ENCODE measurements at regions not wholly inside any gene's neighbourhood (a gene's known extent, or its start where the extent isn't known, plus 50 kb on each side); places are given as distances from the start of the nearest gene placed in this dataset.
A peak's percentile ranks its signal among the peaks of the same experiment; 100 is the strongest.

DNA sequence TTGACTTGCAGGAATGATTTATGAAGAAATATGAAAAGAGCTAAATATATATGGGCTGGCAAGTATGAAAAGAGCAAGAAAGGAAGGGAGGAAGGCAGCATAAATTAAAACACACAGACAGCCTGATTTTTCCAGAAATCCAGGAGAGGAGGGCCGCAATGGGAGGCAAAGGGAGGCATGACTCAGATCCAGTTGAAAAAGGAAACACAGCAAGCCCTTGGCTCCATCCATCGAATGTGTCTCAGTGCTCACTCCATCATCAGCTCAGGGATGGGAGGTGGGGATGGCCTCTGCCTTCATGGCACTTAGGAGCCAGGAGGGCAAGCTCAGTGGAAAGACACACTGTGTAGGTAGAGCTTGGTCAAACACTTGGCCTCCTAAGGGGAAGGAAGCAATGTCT lies 75.7 kb upstream of the PDZD8 start:
- Histone ChIP-seq H3K36me3 (no peaks in the 10 kb centered on the region), H3K4me1 (no peaks in the 10 kb centered on the region), H3K27ac (no peak overlapping the region), H3K4me3 (no peak overlapping the region), H3K9me3 (no peaks in the 10 kb centered on the region), H3K27me3 (peaks cover 3% of the 10 kb centered on the region)
- 74% methylated on average over 2 of the region's 2 CpGs; no CpG with 5 or more reads in 1 of the 2 donors for WGBS, 2 donors (ENCODE audit: low coverage in 1 of 2)
- intact Hi-C loops (cut with DNase I; ENCODE audit: low total_unique reads) (no loop called here), in situ Hi-C loops (cut with MboI; ENCODE audit: low pct_ligation_motif_present in 1 of 4, low pct_unique_long_range_greater_than_20kb in 1 of 4, low sequenced_read_pairs in 3 of 4) (loop anchor here in 1 of 4 donors (25.0 kb wide), 1 partner anchor 239 kb away; no protein-coding TSS in a partner anchor)
- TF ChIP-seq POLR2A (IDR thresholded peaks at IDR 0.05) = no peak
- DNase-seq = no peak

DNA sequence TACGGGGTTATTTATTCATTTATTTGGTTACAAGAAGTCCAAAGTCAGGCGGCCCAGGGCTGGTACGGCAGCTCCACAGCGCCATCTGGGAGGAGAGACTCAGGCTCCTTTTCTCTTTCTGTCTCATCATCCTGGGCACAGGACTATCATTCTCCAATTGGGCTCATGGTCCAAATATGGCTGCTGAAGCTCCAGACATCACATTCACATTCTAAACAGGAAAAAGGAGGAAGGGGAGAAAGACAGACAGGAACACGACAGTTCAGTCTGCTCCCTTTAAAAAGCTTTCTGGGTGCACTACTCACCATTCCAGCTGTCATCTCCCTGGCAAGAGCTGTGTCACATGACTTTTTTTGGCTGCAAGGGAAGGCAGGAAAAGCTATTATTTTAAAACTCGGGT lies 74.4 kb upstream of the PDZD8 start:
- no peak overlapping the region for H3K4me3 ChIP-seq
- H3K27me3 ChIP-seq = peaks cover 3% of the 10 kb centered on the region
- TF ChIP-seq POLR2AphosphoS5 (IDR thresholded peaks at IDR 0.05) = no peak
- TF ChIP-seq, protein P1, sequence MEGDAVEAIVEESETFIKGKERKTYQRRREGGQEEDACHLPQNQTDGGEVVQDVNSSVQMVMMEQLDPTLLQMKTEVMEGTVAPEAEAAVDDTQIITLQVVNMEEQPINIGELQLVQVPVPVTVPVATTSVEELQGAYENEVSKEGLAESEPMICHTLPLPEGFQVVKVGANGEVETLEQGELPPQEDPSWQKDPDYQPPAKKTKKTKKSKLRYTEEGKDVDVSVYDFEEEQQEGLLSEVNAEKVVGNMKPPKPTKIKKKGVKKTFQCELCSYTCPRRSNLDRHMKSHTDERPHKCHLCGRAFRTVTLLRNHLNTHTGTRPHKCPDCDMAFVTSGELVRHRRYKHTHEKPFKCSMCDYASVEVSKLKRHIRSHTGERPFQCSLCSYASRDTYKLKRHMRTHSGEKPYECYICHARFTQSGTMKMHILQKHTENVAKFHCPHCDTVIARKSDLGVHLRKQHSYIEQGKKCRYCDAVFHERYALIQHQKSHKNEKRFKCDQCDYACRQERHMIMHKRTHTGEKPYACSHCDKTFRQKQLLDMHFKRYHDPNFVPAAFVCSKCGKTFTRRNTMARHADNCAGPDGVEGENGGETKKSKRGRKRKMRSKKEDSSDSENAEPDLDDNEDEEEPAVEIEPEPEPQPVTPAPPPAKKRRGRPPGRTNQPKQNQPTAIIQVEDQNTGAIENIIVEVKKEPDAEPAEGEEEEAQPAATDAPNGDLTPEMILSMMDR (IDR thresholded peaks at IDR 0.05) = peak in 2 of 5 experiments; percentile 14 to 15
- intact Hi-C loops (cut with DNase I; ENCODE audit: low total_unique reads) = no loop called here
- WGBS, 2 donors (ENCODE audit: low coverage in 1 of 2) = 51 to 65% methylated on average over 6 of the region's 6 CpGs
- in situ Hi-C loops (cut with MboI; ENCODE audit: low pct_ligation_motif_present in 1 of 4, low pct_unique_long_range_greater_than_20kb in 1 of 4, low sequenced_read_pairs in 3 of 4) = loop anchor here in 3 of 4 donors (25.0 kb wide), 1 partner anchor 237 kb away; no protein-coding TSS in a partner anchor
- H3K4me1 ChIP-seq = no peaks in the 10 kb centered on the region
- no peak overlapping the region for H3K27ac ChIP-seq
- no peak for DNase-seq
- H3K9me3 ChIP-seq = no peaks in the 10 kb centered on the region
- H3K36me3 ChIP-seq = no peaks in the 10 kb centered on the region

- WGBS, 2 donors (ENCODE audit: low coverage in 1 of 2) = 49 to 50% methylated on average over 5 of the region's 5 CpGs
- Histone ChIP-seq H3K4me3 (no peak overlapping the region), H3K36me3 (no peaks in the 10 kb centered on the region), H3K27ac (no peak overlapping the region), H3K27me3 (peaks cover 3% of the 10 kb centered on the region), H3K9me3 (no peaks in the 10 kb centered on the region), H3K4me1 (no peaks in the 10 kb centered on the region)
- intact Hi-C loops (cut with DNase I; ENCODE audit: low total_unique reads) = no loop called here
- DNase-seq = no peak
- TF ChIP-seq POLR2A (IDR thresholded peaks at IDR 0.05) (no peak), POLR2AphosphoS5 (IDR thresholded peaks at IDR 0.05) (no peak), EP300 (IDR thresholded peaks at IDR 0.05; ENCODE audit: low read depth) (no peak)
- in situ Hi-C loops (cut with MboI; ENCODE audit: low pct_ligation_motif_present in 1 of 4, low pct_unique_long_range_greater_than_20kb in 1 of 4, low sequenced_read_pairs in 3 of 4) = loop anchor here in 2 of 4 donors (25.0 kb wide), 1 partner anchor 237 kb away; no protein-coding TSS in a partner anchor
These were observed 73.6 kb upstream of the PDZD8 start for GRCh38 chr10:117448802-117449201.

DNA sequence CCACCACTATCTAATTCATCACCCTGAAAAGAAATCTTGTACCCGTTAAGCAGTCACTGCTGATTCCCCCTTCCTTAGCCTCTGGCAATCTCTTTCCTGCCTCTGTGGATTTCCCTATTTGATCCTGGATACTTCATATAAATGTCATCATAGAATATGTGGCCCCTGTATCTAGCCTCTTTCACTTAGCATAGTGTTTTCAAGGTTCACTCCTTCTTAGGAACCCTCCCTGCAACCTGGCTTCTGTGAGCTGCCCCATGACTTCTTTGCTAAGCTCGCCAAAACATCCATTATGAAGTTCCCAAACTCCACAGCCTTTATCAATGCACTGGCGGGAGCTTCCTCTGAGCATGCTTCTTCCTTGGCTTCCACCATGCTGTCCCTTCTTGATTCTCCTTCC lies 70.8 kb upstream of the PDZD8 start:
- H3K4me3 ChIP-seq = no peak overlapping the region
- no peaks in the 10 kb centered on the region for H3K36me3 ChIP-seq
- no peak for DNase-seq
- no peak overlapping the region for H3K27ac ChIP-seq
- intact Hi-C loops (cut with DNase I; ENCODE audit: low total_unique reads) (no loop called here), in situ Hi-C loops (cut with MboI; ENCODE audit: low pct_ligation_motif_present in 1 of 4, low pct_unique_long_range_greater_than_20kb in 1 of 4, low sequenced_read_pairs in 3 of 4) (loop anchor here in 2 of 4 donors (25.0 kb wide), 1 partner anchor 234 kb away; no protein-coding TSS in a partner anchor)
- TF ChIP-seq EP300 (IDR thresholded peaks at IDR 0.05; ENCODE audit: low read depth) (no peak), POLR2AphosphoS5 (IDR thresholded peaks at IDR 0.05) (no peak), POLR2A (IDR thresholded peaks at IDR 0.05) (no peak)
- TF ChIP-seq, protein P1 (IDR thresholded peaks at IDR 0.05) = no peak
- H3K9me3 ChIP-seq = no peaks in the 10 kb centered on the region
- no peaks in the 10 kb centered on the region for H3K27me3 ChIP-seq
- WGBS, 2 donors (ENCODE audit: low coverage in 1 of 2) = 88 to 100% methylated on average over 3 of the region's 3 CpGs
- peaks cover 0 to 5% (median 0%) of the 10 kb centered on the region in 4 donors for H3K4me1 ChIP-seq

- in situ Hi-C loops (cut with MboI; ENCODE audit: low pct_ligation_motif_present in 1 of 4, low pct_unique_long_range_greater_than_20kb in 1 of 4, low sequenced_read_pairs in 3 of 4) (loop anchor here in 2 of 4 donors (25.0 kb wide), 1 partner anchor 232 kb away; no protein-coding TSS in a partner anchor), intact Hi-C loops (cut with DNase I; ENCODE audit: low total_unique reads) (no loop called here)
- no peak for DNase-seq
- Histone ChIP-seq H3K4me3 (no peak overlapping the region), H3K36me3 (no peaks in the 10 kb centered on the region), H3K4me1 (peaks cover 0 to 5% (median 0%) of the 10 kb centered on the region in 4 donors), H3K27me3 (no peaks in the 10 kb centered on the region), H3K27ac (no peak overlapping the region), H3K9me3 (no peaks in the 10 kb centered on the region)
- TF ChIP-seq EP300 (IDR thresholded peaks at IDR 0.05; ENCODE audit: low read depth) (no peak), POLR2AphosphoS5 (IDR thresholded peaks at IDR 0.05) (no peak), POLR2A (IDR thresholded peaks at IDR 0.05) (no peak)
- TF ChIP-seq, protein P1 (IDR thresholded peaks at IDR 0.05) = no peak
- 88% methylated on average over 4 of the region's 4 CpGs; no CpG with 5 or more reads in 1 of the 2 donors for whole genome bisulfite sequencing, 2 donors (ENCODE audit: low coverage in 1 of 2)
These were observed 69.3 kb upstream of the PDZD8 start for GRCh38 chr10:117444497-117445040.
